Neural progenitor cell (in vitro differentiated cells): ENCODE measurements at regions not wholly inside any gene's neighbourhood (a gene's known extent, or its start where the extent isn't known, plus 50 kb on each side); places are given as distances from the start of the nearest gene placed in this dataset.

Source experiments
- CTCF ChIP-seq: fragments of 200-600 bp; sonication (generic); IDR thresholded peaks from 2 replicates; pipeline ENCODE4 v1.5.1; 2017; ENCODE audit warnings: antibody characterized with exemption, mild to moderate bottlenecking
- EZH2 ChIP-seq: fragments of 200-600 bp; sonication (generic); IDR thresholded peaks from 2 replicates; pipeline ENCODE4 v1.6.1; 2017; ENCODE audit warnings: antibody characterized with exemption, mild to moderate bottlenecking, moderate library complexity
- EZH2phosphoT487 ChIP-seq: fragments of 200-600 bp; sonication (generic); IDR thresholded peaks from 2 replicates; pipeline ENCODE4 v1.6.1; 2017; ENCODE audit warnings: antibody characterized with exemption

GRCh38 chr9:22189471-22189870 is 180.4 kb upstream of the CDKN2B start:
- TF ChIP-seq CTCF (no peak), EZH2 (no peak), EZH2phosphoT487 (no peak)
